ENCODE measurements at regions not wholly inside any gene's neighbourhood (a gene's known extent, or its start where the extent isn't known, plus 50 kb on each side); places are given as distances from the start of the nearest gene placed in this dataset.

DNA sequence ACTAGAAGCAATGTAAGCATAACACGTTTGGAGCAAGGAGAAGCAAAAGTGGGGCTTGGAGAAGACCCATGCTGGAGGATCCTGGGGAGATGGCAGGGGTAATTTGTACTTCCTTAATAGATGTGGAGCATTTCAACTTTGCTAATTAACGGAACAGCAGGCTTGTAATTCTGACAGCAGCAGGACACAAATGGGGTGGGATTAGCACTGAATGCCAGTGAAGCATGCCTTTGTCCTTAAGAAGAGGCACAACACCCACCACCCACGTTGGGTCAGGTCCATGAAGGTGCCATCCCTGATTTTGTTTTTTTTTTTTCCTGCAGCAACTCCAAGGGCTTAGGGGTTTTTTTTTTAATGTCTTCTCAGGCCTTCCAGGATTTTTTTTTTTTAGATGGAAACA is 231.9 kb upstream of the ROPN1 start:
- TF ChIP-seq, protein P1, sequence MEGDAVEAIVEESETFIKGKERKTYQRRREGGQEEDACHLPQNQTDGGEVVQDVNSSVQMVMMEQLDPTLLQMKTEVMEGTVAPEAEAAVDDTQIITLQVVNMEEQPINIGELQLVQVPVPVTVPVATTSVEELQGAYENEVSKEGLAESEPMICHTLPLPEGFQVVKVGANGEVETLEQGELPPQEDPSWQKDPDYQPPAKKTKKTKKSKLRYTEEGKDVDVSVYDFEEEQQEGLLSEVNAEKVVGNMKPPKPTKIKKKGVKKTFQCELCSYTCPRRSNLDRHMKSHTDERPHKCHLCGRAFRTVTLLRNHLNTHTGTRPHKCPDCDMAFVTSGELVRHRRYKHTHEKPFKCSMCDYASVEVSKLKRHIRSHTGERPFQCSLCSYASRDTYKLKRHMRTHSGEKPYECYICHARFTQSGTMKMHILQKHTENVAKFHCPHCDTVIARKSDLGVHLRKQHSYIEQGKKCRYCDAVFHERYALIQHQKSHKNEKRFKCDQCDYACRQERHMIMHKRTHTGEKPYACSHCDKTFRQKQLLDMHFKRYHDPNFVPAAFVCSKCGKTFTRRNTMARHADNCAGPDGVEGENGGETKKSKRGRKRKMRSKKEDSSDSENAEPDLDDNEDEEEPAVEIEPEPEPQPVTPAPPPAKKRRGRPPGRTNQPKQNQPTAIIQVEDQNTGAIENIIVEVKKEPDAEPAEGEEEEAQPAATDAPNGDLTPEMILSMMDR (IDR thresholded peaks at IDR 0.05; ENCODE audit: low read depth, low read length) = no peak
- no peak for DNase-seq (ENCODE audit: extremely low read depth, low read depth)

DNA sequence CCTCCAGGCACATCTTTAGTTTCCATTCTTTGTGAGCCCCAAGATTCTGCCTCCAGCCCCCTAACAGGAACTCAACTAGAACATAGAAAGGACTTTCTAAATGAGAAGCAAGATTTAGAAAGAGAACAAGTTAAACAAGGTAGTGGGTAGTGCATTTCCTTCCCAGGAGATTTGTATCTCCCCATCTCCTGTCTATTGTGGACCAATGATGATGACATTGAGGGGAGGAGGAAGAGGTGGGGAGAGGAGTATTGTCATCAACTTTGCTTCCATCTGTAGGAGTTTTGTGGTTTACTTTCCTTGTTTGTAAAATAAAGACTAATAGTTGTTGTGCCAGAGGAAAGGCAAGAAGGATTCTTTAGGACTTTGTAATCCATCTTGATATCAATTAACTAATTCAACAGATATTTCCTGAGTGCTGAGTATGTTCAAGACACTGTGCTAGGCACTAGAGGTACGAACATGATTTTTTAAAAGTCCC is 235.3 kb upstream of the ROPN1 start:
- no peak for DNase-seq (ENCODE audit: extremely low read depth, low read depth)
- TF ChIP-seq, protein P1 (IDR thresholded peaks at IDR 0.05; ENCODE audit: low read depth, low read length) = no peak

DNA sequence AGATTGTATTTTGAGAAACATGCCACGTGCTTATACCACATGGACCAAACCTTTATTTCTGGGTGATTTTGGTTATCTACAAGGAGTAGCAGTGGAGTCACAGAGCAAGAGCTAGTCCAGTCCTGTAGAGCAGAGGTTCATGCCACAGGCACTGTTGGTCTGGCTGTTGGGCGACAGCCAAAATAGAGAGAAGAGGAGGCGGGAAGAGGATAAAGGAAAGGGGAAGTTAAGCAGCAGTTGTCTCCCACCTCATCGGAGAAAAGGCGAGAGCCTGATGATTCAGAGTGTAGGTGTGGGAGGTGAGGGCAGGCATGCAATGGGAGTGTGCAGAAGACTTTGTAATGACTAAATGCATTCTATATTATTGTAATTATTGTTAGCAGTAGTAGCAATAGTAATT is 237.5 kb upstream of the ROPN1 start:
- no peak for DNase-seq (ENCODE audit: extremely low read depth, low read depth)
- TF ChIP-seq, protein P1 (IDR thresholded peaks at IDR 0.05; ENCODE audit: low read depth, low read length) = no peak

DNA sequence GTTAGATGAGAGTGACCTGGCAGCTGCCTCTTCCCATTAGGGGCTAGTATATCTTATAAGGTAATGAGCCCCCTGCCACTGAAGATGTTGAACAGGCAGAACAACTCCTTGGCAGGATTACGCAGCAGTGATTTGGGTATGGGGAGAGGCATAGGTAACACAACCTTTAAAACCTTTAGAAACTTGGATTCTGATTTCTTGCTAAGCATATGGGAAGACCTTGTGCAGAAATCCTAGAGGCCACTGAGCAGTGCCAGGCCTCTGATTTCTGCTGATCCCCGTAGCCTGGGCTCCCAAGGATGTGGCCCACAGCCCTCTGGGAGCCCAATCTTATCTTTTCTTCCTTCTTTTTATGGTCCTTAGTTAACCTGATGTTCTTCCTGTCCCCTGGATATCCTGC is 237.9 kb upstream of the ROPN1 start:
- no peak for DNase-seq (ENCODE audit: extremely low read depth, low read depth)
- TF ChIP-seq, protein P1 (IDR thresholded peaks at IDR 0.05; ENCODE audit: low read depth, low read length) = no peak

DNA sequence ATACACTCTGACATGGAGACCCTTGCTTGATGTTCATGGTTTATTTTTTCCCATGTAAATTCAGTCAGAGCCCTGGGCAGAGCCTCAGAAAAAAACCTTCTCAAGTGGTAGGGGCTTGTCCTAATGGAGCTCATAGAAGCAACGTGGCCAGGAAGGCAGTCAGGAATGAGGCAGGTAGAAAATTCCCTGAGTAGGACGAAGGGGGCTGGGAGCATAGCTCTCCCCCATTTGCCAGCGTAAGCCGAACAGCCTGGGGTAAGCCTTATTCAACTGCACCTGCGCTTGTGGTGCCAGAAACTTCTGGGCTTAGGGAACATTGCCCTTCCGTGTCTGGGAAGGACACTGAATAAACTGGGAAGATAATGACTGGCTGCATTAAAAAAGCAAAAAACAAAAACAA is 238.5 kb upstream of the ROPN1 start:
- DNase-seq (ENCODE audit: extremely low read depth, low read depth) = no peak
- TF ChIP-seq, protein P1 (IDR thresholded peaks at IDR 0.05; ENCODE audit: low read depth, low read length) = no peak

DNA sequence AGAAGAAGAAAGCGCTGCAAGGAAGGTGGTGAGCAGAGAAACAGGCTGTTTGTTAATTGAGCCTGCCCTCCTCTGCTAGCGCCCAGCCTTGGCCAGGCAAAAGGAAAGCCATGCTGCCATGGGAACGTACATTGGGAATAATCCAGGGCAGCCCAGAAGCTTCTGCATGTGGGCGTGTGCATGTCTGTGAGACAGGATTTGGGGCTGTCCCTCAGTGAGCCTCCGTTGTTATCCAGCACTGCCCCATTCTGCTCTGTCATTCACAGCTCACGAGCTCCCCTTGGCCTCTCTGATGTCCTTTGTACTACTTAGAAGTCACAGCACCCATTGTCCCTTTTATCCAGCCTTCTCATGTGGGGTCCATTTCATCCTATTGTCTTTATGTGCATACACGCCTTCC is 239.1 kb upstream of the ROPN1 start:
- TF ChIP-seq, protein P1 (IDR thresholded peaks at IDR 0.05; ENCODE audit: low read depth, low read length) = no peak

DNA sequence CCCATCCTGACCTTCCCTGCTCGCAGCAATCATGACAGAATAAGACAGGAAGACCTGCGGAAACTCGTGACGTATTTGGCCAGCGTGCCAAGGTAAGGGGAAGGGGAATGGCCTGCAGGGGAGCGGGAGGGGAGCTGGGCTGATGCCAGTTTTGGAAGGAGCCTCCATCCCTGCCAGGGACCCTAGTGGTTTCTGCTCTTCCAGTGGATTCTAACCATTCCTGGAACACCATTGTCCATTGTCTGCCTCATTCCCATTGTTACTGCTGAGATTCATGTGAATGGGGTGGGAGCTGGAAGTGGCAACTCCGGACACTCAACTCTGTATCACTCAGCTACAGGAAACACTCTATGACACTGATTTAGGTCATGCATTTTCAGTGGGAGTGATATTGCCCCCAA is 242.9 kb upstream of the ROPN1 start:
- TF ChIP-seq, protein P1 (IDR thresholded peaks at IDR 0.05; ENCODE audit: low read depth, low read length) = no peak
- no peak for DNase-seq (ENCODE audit: extremely low read depth, low read depth)

More for the DNA sequence above, 239.1 kb upstream of the ROPN1 start:
- no peak for DNase-seq (ENCODE audit: extremely low read depth, low read depth)
